H9 (cell line): ENCODE measurements at regions not wholly inside any gene's neighbourhood (a gene's known extent, or its start where the extent isn't known, plus 50 kb on each side); places are given as distances from the start of the nearest gene placed in this dataset.

Source experiments
- DNase-seq: peaks from one replicate; pipeline ENCODE4 v3.0.0-alpha.2; 2017
- H2AFZ ChIP-seq: one replicate; pipeline ENCODE4 v1.6.1; 2013; ENCODE audit warnings: mild to moderate bottlenecking, low read length, control low read depth, moderate library complexity
- H2AK5ac ChIP-seq: 2 replicates; pipeline ENCODE4 v1.6.1; 2013; ENCODE audit warnings: low read length, control low read depth, mixed read lengths; ENCODE audit not compliant: insufficient read length
- H2BK120ac ChIP-seq: one replicate; pipeline ENCODE4 v1.6.1; 2013; ENCODE audit warnings: low read depth, mild to moderate bottlenecking, low read length, control low read depth, inconsistent platforms; ENCODE audit not compliant: poor library complexity, severe bottlenecking
- H2BK12ac ChIP-seq: 2 replicates; pipeline ENCODE4 v1.6.1; 2013; ENCODE audit warnings: low read length, control low read depth, mixed read lengths, low read depth; ENCODE audit not compliant: insufficient read length
- H2BK15ac ChIP-seq: 2 replicates; pipeline ENCODE4 v1.6.1; 2013; ENCODE audit warnings: low read depth, low read length, control low read depth
- H2BK20ac ChIP-seq: one replicate; pipeline ENCODE4 v1.6.1; 2013; ENCODE audit warnings: low read depth, mild to moderate bottlenecking, low read length, control low read depth, inconsistent platforms; ENCODE audit not compliant: poor library complexity, severe bottlenecking
- H2BK5ac ChIP-seq: 2 replicates; pipeline ENCODE4 v1.6.1; 2013; ENCODE audit warnings: low read length, control low read depth, mixed read lengths; ENCODE audit not compliant: insufficient read length
- H3K14ac ChIP-seq: 2 replicates; pipeline ENCODE4 v1.6.1; 2013; ENCODE audit warnings: low read length, control low read depth; ENCODE audit not compliant: insufficient read depth
- H3K18ac ChIP-seq: 2 replicates; pipeline ENCODE4 v1.6.1; 2013; ENCODE audit warnings: low read depth, mild to moderate bottlenecking, mixed read lengths, low read length, control low read depth; ENCODE audit not compliant: insufficient read length
- H3K23ac ChIP-seq: 2 replicates; pipeline ENCODE4 v1.6.1; 2013; ENCODE audit warnings: low read length, control low read depth, mixed read lengths, low read depth; ENCODE audit not compliant: insufficient read length
- H3K23me2 ChIP-seq: 2 replicates; pipeline ENCODE4 v1.6.1; 2013; ENCODE audit warnings: low read depth, mild to moderate bottlenecking, mixed read lengths, low read length, control low read depth; ENCODE audit not compliant: insufficient read length, poor library complexity, severe bottlenecking
- H3K27ac ChIP-seq: 2 replicates; pipeline ENCODE4 v1.5.1; 2013; ENCODE audit warnings: low read length, control low read depth, mixed read lengths, low read depth; ENCODE audit not compliant: insufficient read length
- H3K27me3 ChIP-seq: 2 replicates; pipeline ENCODE4 v1.6.1; 2013; ENCODE audit warnings: low read length, control low read depth, inconsistent platforms; ENCODE audit not compliant: insufficient read depth
- H3K4ac ChIP-seq: 2 replicates; pipeline ENCODE4 v1.6.1; 2013; ENCODE audit warnings: low read depth, mild to moderate bottlenecking, control low read depth, inconsistent platforms, low read length, moderate library complexity
- H3K4me1 ChIP-seq: 2 replicates; pipeline ENCODE4 v1.6.1; 2013; ENCODE audit warnings: low read length, control low read depth, inconsistent platforms; ENCODE audit not compliant: insufficient read depth
- H3K4me2 ChIP-seq: 2 replicates; pipeline ENCODE4 v1.6.1; 2013; ENCODE audit warnings: low read length, control low read depth, mixed read lengths; ENCODE audit not compliant: insufficient read length, insufficient read depth
- H3K56ac ChIP-seq: 2 replicates; pipeline ENCODE4 v1.6.1; 2013; ENCODE audit warnings: low read depth, mild to moderate bottlenecking, mixed read lengths, low read length, control low read depth; ENCODE audit not compliant: insufficient read length
- H3K79me1 ChIP-seq: 2 replicates; pipeline ENCODE4 v1.6.1; 2013; ENCODE audit warnings: low read depth, mild to moderate bottlenecking, moderate library complexity, low read length, control low read depth, inconsistent platforms; ENCODE audit not compliant: insufficient read depth, poor library complexity, severe bottlenecking
- H3K79me2 ChIP-seq: 2 replicates; pipeline ENCODE4 v1.6.1; 2013; ENCODE audit warnings: low read length, control low read depth, inconsistent platforms; ENCODE audit not compliant: insufficient read depth
- H3K9ac ChIP-seq: 2 replicates; pipeline ENCODE4 v1.6.1; 2013; ENCODE audit warnings: low read length, control low read depth, mixed read lengths; ENCODE audit not compliant: insufficient read length; ENCODE audit errors: extremely low read depth
- H3K9me3 ChIP-seq: one replicate; pipeline ENCODE4 v1.6.1; 2013; ENCODE audit warnings: low read depth, low read length, inconsistent platforms; ENCODE audit not compliant: control insufficient read depth
- H3T11ph ChIP-seq: one replicate; pipeline ENCODE4 v1.6.1; 2013; ENCODE audit warnings: mild to moderate bottlenecking, low read length, control low read depth, inconsistent platforms
- H4K20me1 ChIP-seq: one replicate; pipeline ENCODE4 v1.6.1; 2013; ENCODE audit not compliant: control insufficient read depth, insufficient read length, insufficient read depth
- H4K5ac ChIP-seq: 2 replicates; pipeline ENCODE4 v1.6.1; 2013; ENCODE audit warnings: low read depth, mild to moderate bottlenecking, mixed read lengths, low read length, control low read depth; ENCODE audit not compliant: insufficient read length
- H4K8ac ChIP-seq: replicated peaks from 2 replicates; pipeline ENCODE4 v1.6.1; 2013; ENCODE audit warnings: low read length, control low read depth, mixed read lengths, low read depth; ENCODE audit not compliant: insufficient read length
- H4K91ac ChIP-seq: 2 replicates; pipeline ENCODE4 v1.6.1; 2013; ENCODE audit warnings: low read depth, mild to moderate bottlenecking, moderate library complexity, mixed read lengths, low read length, control low read depth; ENCODE audit not compliant: insufficient read length
- H3K27ac Mint-ChIP-seq, 3 experiments: 2 replicates in 2 of 3; 3 replicates in 1 of 3; pipeline ENCODE4 v1.8.0; 2020 to 2021; ENCODE audit warnings: mixed read lengths in 3 of 3, mild to moderate bottlenecking in 1 of 3, moderate library complexity in 1 of 3
- H3K27me3 Mint-ChIP-seq: 2 replicates; pipeline ENCODE4 v1.8.0; 2021; ENCODE audit warnings: low read depth, mild to moderate bottlenecking, moderate library complexity, mixed read lengths
- H3K36me3 Mint-ChIP-seq, 3 experiments: 2 replicates in 2 of 3; 3 replicates in 1 of 3; pipeline ENCODE4 v1.8.0; 2020 to 2021; ENCODE audit warnings: low read depth in 3 of 3, mixed read lengths in 3 of 3; ENCODE audit not compliant: insufficient read depth in 1 of 3
- H3K4me1 Mint-ChIP-seq, 2 experiments: 2 replicates each; pipeline ENCODE4 v1.8.0; 2020; ENCODE audit warnings: mixed read lengths in 2 of 2
- H3K4me3 Mint-ChIP-seq, 2 experiments: 2 replicates in 1 of 2; 3 replicates in 1 of 2; pipeline ENCODE4 v1.8.0; 2020 to 2021; ENCODE audit warnings: mild to moderate bottlenecking in 2 of 2, mixed read lengths in 2 of 2, moderate library complexity in 1 of 2
- H3K9me3 Mint-ChIP-seq, 2 experiments: 2 replicates in 1 of 2; 3 replicates in 1 of 2; pipeline ENCODE4 v1.8.0; 2020; ENCODE audit warnings: mild to moderate bottlenecking in 2 of 2, mixed read lengths in 2 of 2, moderate library complexity in 1 of 2
- CTCF ChIP-seq: fragments of 200-600 bp; sonication (generic); conservative IDR thresholded peaks from 3 replicates; pipeline ENCODE4 v1.8.0; 2021; ENCODE audit warnings: antibody characterized with exemption, mild to moderate bottlenecking
- WGBS: extraction: QIAGEN DNeasy Blood & Tissue Kit; methylation state at CpG from one replicate; pipeline ENCODE4 v1.1.7; 2013; ENCODE audit warnings: missing lambda C conversion rate, low lambda C conversion rate, mixed read lengths; ENCODE audit not compliant: insufficient read length; ENCODE audit errors: extremely low coverage; 5-methylcytosine and 5-hydroxymethylcytosine counted together

GRCh38 chr1:29669158-29669871, 433.0 kb downstream of the PTPRU start:
- Mint-ChIP-seq H3K36me3 (no peaks in the 10 kb centered on the region), H3K4me3 (no peak overlapping the region; a peak in 1 of 5 replicates), H3K4me1 (peaks cover 22 to 27% of the 10 kb centered on the region in 2 experiments), H3K9me3 (no peaks in the 10 kb centered on the region), H3K27ac (no peak overlapping the region; a peak in 1 of 7 replicates), H3K27me3 (no peaks in the 10 kb centered on the region; the same call in none of the 2 replicates)
- no peak for TF ChIP-seq CTCF
- Histone ChIP-seq H3K18ac (no peak overlapping the region), H3K79me2 (no peaks in the 10 kb centered on the region), H3K14ac (no peak overlapping the region; the same call in 1 of the 2 replicates), H2BK15ac (no peak overlapping the region), H3K23ac (no peak overlapping the region), H2BK120ac (no peak overlapping the region), H3K4ac (no peak overlapping the region), H3K9ac (no peak overlapping the region), H4K91ac (no peak overlapping the region), H3K27ac (no peak overlapping the region), H4K20me1 (no peaks in the 10 kb centered on the region), H2BK12ac (no peak overlapping the region), H3K4me2 (no peak overlapping the region), H3K79me1 (no peaks in the 10 kb centered on the region), H4K8ac (no peak overlapping the region), H2BK5ac (no peak overlapping the region), H3T11ph (no peak overlapping the region), H3K9me3 (no peaks in the 10 kb centered on the region), H3K23me2 (no peaks in the 10 kb centered on the region), H4K5ac (no peak overlapping the region), H2AFZ (no peak overlapping the region), H2AK5ac (no peak overlapping the region), H2BK20ac (no peak overlapping the region), H3K4me1 (no peaks in the 10 kb centered on the region; the same call in none of the 2 replicates), H3K56ac (no peak overlapping the region), H3K27me3 (no peaks in the 10 kb centered on the region)
- WGBS = no CpG with 5 or more reads among the region's 10 CpGs
- DNase-seq = peak; percentile 16
